CD4-positive, alpha-beta T cell (primary cell): ENCODE measurements at regions not wholly inside any gene's neighbourhood (a gene's known extent, or its start where the extent isn't known, plus 50 kb on each side); places are given as distances from the start of the nearest gene placed in this dataset.

Experiments used
- ATAC-seq: fragments of 200-7000 bp; cut with Tn5 transposase; one replicate; pipeline ENCODE4 v1.10.0; 2022; ENCODE audit warnings: mild to moderate bottlenecking; ENCODE audit not compliant: poor library complexity
- CTCF ChIA-PET: fragments of 350-600 bp; sonication (Branson Sonifier 250); formaldehyde crosslinking; loops from one replicate; lab custom pipeline; 2021; ENCODE audit warnings: antibody characterized with exemption, inconsistent platforms; lab: Charles Lee
- POLR2A ChIA-PET: fragments of 350-600 bp; sonication (Branson Sonifier 250); formaldehyde crosslinking; loops from one replicate; lab custom pipeline; 2021; ENCODE audit warnings: antibody characterized with exemption, inconsistent platforms; lab: Charles Lee
- DNase-seq, 14 experiments: peaks; one replicate each; pipeline ENCODE4 v3.0.0-alpha.2; 2013 to 2020; ENCODE audit warnings: mixed read lengths in 2 of 14
- H3K27ac ChIP-seq, 2 donors: one replicate each; pipeline versions ENCODE4 v1.5.1 to v1.7.0; 2013; ENCODE audit warnings: low read length in 2 of 2, low read depth in 1 of 2, mild to moderate bottlenecking in 1 of 2
- H3K27me3 ChIP-seq, 2 experiments: 1 replicate in 1 of 2; 2 replicates in 1 of 2; pipeline versions ENCODE4 v1.6.1 to v1.7.0; 2013; ENCODE audit warnings: low read length in 2 of 2, control low read depth in 1 of 2, mild to moderate bottlenecking in 1 of 2, moderate library complexity in 1 of 2; ENCODE audit not compliant: insufficient read depth in 2 of 2, control insufficient read depth in 1 of 2
- H3K36me3 ChIP-seq: one replicate; pipeline ENCODE4 v1.6.1; 2013; ENCODE audit warnings: low read length, control low read depth; ENCODE audit not compliant: insufficient read depth
- H3K4me1 ChIP-seq: one replicate; pipeline ENCODE4 v1.6.1; 2013; ENCODE audit warnings: low read length, control low read depth; ENCODE audit not compliant: insufficient read depth
- H3K4me3 ChIP-seq: one replicate; pipeline ENCODE4 v1.5.1; 2013; ENCODE audit warnings: mild to moderate bottlenecking, low read length, moderate library complexity
- H3K9me3 ChIP-seq, 2 experiments: 1 replicate in 1 of 2; 2 replicates in 1 of 2; pipeline versions ENCODE4 v1.6.1 to v1.7.0; 2013; ENCODE audit warnings: low read length in 2 of 2, mild to moderate bottlenecking in 2 of 2, control low read depth in 1 of 2, moderate library complexity in 1 of 2; ENCODE audit not compliant: control insufficient read depth in 1 of 2, insufficient read depth in 1 of 2
- H3K27ac Mint-ChIP-seq: one replicate; pipeline ENCODE4 v1.8.0; 2020; ENCODE audit warnings: mixed read lengths
- H3K27me3 Mint-ChIP-seq: one replicate; pipeline ENCODE4 v1.8.0; 2021; ENCODE audit warnings: mixed read lengths
- H3K36me3 Mint-ChIP-seq: one replicate; pipeline ENCODE4 v1.8.0; 2021; ENCODE audit warnings: low read depth, mixed read lengths
- H3K4me1 Mint-ChIP-seq: one replicate; pipeline ENCODE4 v1.8.0; 2021; ENCODE audit warnings: low read depth, mixed read lengths
- H3K4me3 Mint-ChIP-seq: one replicate; pipeline ENCODE4 v1.8.0; 2020; ENCODE audit warnings: mild to moderate bottlenecking, mixed read lengths
- H3K9me3 Mint-ChIP-seq: one replicate; pipeline ENCODE4 v1.8.0; 2020; ENCODE audit warnings: mixed read lengths
- CTCF ChIP-seq: fragments of 200-600 bp; IDR thresholded peaks from one replicate; pipeline ENCODE4 v1.8.0; 2022; ENCODE audit warnings: antibody characterized with exemption, mild to moderate bottlenecking
- intact Hi-C, 2 experiments: fragments of 100-400 bp; cut with DNase I in 1 of 2; cut with micrococcal nuclease in 1 of 2; formaldehyde crosslinking; loops; one replicate each; pipeline versions ENCODE4 v1.15.1 to v1.9.0; 2023 to 2025; cut with DNase I, micrococcal nuclease

- Histone ChIP-seq H3K36me3 (no peaks in the 10 kb centered on the region), H3K4me1 (no peaks in the 10 kb centered on the region), H3K27ac (no peak overlapping the region), H3K4me3 (no peak overlapping the region), H3K27me3 (no peaks in the 10 kb centered on the region), H3K9me3 (no peaks in the 10 kb centered on the region)
- POLR2A ChIA-PET = interaction anchor here (0.5 kb wide), 1 partner anchor 9 kb away, joined by 3 read pairs; no protein-coding TSS in a partner anchor
- DNase-seq = no peak
- CTCF ChIA-PET = no interaction called here
- Mint-ChIP-seq H3K27me3 (peaks cover 6% of the 10 kb centered on the region), H3K36me3 (no peaks in the 10 kb centered on the region), H3K4me1 (no peaks in the 10 kb centered on the region), H3K9me3 (peaks cover 3% of the 10 kb centered on the region), H3K27ac (no peak overlapping the region), H3K4me3 (no peak overlapping the region)
- no peak for TF ChIP-seq CTCF
- no peak for ATAC-seq
- intact Hi-C loops = no loop called here
These were observed 116.9 kb upstream of the TRPC7 start for GRCh38 chr5:136482206-136482605.

GRCh38 chr5:136474466-136474865 is 109.1 kb upstream of the TRPC7 start:
- no peak for DNase-seq
- no peak overlapping the region for H3K4me3 ChIP-seq
- H3K9me3 Mint-ChIP-seq = peaks cover 12% of the 10 kb centered on the region
- H3K36me3 Mint-ChIP-seq = no peaks in the 10 kb centered on the region
- CTCF ChIA-PET = no interaction called here
- H3K4me1 Mint-ChIP-seq = no peaks in the 10 kb centered on the region
- no peak overlapping the region for H3K27ac ChIP-seq
- H3K27me3 ChIP-seq = no peaks in the 10 kb centered on the region
- H3K4me3 Mint-ChIP-seq = no peak overlapping the region
- POLR2A ChIA-PET = no interaction called here
- ATAC-seq = no peak
- TF ChIP-seq CTCF = no peak
- no peaks in the 10 kb centered on the region for H3K36me3 ChIP-seq
- H3K9me3 ChIP-seq = no peaks in the 10 kb centered on the region
- no peak overlapping the region for H3K27ac Mint-ChIP-seq
- peaks cover 4% of the 10 kb centered on the region for H3K27me3 Mint-ChIP-seq
- intact Hi-C loops = no loop called here
- no peaks in the 10 kb centered on the region for H3K4me1 ChIP-seq

GRCh38 chr5:136467632-136468031 is 102.3 kb upstream of the TRPC7 start:
- CTCF ChIA-PET = no interaction called here
- peaks cover 9% of the 10 kb centered on the region for H3K9me3 Mint-ChIP-seq

More at GRCh38 chr5:136467632-136468031, 102.3 kb upstream of the TRPC7 start:
- H3K27ac ChIP-seq = no peak overlapping the region
- intact Hi-C loops = no loop called here
- H3K27ac Mint-ChIP-seq = no peak overlapping the region
- H3K4me1 ChIP-seq = no peaks in the 10 kb centered on the region
- H3K36me3 Mint-ChIP-seq = no peaks in the 10 kb centered on the region
- H3K4me1 Mint-ChIP-seq = no peaks in the 10 kb centered on the region
- POLR2A ChIA-PET = no interaction called here
- peaks cover 3% of the 10 kb centered on the region for H3K27me3 Mint-ChIP-seq
- H3K36me3 ChIP-seq = no peaks in the 10 kb centered on the region
- no peak overlapping the region for H3K4me3 Mint-ChIP-seq
- DNase-seq (no peak), ATAC-seq (no peak)
- no peaks in the 10 kb centered on the region for H3K9me3 ChIP-seq
- no peak overlapping the region for H3K4me3 ChIP-seq
- H3K27me3 ChIP-seq = no peaks in the 10 kb centered on the region
- no peak for TF ChIP-seq CTCF
